SHP77 treated with DMSO at 0.1 percent for 48 hours (cell line): ENCODE measurements at regions not wholly inside any gene's neighbourhood (a gene's known extent, or its start where the extent isn't known, plus 50 kb on each side); places are given as distances from the start of the nearest gene placed in this dataset.
"Not testable (repeated sequence)": the region's sequence is repeated elsewhere in the genome, so short reads cannot be mapped to it uniquely, and the experiment has no call there.

ENCODE experiments used
- DNase-seq: peaks from one replicate; lab custom pipeline; 2025; lab: John Stamatoyannopoulos, UW

DNA sequence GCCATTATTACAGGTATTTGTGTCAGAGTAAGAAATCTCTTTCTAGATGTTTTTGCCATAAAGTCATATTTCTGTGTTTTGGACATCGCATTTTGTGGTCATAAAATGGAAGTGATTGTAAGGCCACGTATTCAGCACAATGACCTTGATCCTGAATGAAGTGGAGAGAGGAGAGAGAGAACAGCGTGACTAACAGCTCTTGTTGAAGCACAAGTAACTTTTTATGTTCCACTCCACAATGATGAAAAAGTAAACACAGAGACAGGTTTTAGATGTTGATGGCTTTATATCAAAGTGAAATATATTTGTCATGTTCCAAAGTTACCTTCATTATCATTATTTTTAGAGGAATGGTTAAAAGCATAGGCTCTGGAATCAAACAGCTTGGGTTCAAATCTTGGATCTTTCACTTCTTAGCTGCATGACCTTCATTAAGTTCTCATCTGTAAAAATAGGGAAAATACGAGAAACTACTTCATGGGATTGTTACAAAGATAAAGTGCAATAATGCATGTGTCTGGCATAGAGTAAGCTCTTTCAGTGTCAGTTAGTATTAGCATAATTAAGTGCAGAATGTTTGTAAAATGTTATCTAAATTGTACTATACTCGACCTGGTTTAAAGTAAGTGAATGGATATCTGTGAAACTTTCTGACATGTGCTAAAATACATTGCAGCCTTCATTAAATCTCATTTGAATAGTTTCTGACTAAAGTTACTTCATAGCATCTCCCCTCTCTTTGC, 341.5 kb upstream of the DNAJC19 start:
- no peak for DNase-seq

DNA sequence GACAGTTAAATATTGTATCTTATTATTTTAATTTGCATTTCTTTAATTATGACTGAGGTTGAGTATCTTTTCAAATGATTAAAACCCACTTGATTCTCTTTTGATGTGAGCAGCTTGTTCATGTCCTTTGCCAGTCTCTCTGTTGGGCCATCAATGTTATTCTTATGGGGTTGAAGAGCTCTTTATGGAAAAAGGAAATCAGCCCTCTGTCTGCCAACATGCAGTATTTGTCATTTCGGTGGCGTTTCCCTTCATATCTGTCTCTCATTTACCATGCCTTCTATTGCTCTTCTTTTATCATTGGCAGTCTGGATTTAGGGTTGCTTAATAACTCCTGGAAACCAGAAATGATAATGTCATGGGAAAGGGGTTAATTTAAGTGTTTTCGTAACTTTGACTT, 340.7 kb upstream of the DNAJC19 start:
- DNase-seq: no peak

DNA sequence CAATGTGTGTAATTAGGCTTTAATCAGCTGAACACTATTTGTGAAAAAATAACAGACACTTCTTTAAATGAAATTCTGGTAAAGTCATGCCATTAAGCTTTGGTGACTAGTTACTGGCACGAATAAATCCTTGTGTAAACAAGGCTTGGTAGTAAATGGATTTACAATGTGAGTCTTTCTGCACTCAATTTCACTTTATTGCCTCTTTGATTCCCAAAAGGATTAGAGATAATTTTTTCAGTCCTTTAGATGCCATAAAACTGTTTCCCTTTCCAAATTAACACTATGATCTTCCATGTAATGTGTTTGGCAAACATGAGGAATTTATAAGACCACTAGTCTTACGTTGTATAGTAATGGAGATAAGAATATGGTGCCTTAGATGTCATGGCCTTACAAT, 339.5 kb upstream of the DNAJC19 start:
- peak; percentile 56 for DNase-seq

DNA sequence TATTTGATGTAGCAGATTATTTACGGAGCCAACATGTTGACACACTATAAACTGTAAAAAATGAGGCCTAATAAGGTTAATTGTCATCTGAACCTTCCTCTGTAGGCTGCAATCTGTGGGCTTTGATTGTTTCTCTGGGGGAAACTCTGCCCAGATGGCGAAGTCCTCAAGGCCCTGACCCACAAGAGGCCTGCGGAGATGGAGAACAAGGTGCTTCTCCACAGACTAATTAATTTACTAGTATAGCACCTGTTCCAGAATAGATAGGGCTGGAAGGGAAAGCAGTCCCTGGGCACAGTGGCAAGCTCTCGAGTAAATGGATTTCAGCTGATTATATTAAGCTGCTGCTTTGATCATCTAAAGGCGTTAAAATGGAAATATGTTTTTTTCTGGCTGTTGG, 338.8 kb upstream of the DNAJC19 start:
- no peak for DNase-seq

DNA sequence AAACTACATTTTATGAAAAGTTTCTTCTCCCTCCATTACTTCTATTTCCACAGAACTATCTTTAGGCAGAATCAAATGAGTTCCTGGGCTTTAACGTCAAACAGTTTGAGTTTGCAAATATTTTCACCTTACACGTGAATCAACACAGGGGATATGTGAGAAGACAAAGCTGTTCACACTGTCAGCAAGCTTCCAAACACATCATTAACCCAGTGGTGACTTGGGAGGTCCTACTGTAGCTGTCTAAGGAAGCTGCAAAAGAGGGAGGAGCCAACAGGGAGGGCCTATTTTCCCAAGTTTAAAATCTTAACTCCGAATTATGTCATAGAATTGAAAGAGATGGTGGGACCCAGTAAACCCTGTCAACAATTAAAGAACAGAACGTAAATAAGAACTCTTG, 337.8 kb upstream of the DNAJC19 start:
- no peak for DNase-seq

DNA sequence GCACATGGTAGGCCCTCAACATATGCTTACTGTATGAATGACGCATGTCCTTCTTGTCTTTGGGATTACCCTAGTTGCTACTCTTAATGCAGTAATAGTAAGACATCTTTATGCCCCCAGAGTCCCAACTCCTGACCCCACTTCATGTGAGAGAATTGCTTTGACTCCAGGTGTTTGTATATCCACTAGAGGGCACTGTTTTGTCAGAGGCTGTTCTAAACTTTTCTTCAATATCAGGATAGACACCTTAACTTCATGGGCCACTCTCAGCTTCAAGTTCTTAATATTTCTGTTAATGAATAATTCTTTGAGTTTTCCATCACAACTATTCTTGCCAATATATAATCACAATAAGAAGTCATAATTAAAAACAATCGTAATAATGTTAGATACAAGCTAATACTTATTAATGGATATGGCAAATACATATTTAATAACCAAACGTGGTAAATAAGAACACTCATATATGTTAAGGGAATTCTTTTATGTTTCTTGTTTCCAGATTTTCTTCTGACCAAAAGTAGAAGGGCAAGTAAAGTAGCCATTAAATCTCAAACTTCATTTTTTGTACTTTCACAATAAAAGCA, 337.2 kb upstream of the DNAJC19 start:
- no peak for DNase-seq

DNA sequence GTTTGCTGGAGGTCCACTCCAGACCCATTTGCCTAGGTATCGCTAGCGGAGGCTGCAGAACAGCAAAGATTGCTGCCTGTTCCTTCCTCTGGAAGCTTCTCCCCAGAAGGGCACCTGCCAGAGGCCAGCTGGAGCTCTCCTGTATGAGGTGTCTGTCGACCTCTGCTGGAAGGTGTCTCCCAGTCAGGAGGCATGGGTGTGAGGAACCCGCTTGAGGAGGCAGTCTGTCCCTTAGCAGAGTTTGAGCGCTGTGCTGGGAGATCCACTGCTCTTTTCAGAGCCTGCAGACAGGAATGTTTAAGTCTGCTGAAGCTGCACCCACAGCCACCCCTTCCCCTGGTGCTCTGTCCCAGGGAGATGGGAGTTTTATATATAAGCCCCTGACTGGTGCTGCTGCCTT, 335.0 kb upstream of the DNAJC19 start:
- DNase-seq: not testable (repeated sequence)

DNA sequence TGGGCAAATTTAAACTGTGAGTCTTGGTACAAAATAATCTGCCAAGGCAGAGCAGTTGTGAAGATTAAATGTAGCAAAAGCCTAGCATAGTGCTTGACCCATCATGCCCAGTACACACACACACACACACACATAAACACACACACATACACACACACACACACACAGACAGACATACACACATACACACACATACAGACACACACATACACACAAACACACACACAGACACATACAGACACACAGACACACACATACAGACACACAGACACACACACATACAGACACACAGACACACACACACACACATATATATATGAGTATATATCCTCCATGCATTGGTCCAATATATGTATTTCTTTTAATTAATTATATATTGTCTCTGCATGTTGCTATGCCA, 328.8 kb upstream of the DNAJC19 start:
- no peak for DNase-seq

DNA sequence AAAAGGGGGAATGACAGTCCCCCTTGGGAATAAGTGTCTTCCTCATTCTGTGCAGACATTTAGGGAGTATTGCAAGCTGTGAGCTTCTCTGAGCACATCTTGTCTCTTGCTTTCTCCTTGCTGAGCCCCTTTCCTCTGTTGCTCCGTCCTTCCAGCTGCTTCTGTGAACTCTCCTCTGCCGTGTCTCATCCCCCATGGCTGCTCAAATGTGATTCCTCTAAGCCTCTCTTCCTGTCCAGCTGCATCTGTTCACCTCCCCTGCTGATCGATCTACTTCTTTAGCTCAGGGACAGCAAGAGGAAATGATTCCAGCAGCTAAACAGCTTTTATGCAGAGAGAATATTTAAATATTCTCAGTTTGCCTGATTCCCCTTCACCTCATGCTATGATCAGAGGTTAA, 328.0 kb upstream of the DNAJC19 start:
- no peak for DNase-seq

DNA sequence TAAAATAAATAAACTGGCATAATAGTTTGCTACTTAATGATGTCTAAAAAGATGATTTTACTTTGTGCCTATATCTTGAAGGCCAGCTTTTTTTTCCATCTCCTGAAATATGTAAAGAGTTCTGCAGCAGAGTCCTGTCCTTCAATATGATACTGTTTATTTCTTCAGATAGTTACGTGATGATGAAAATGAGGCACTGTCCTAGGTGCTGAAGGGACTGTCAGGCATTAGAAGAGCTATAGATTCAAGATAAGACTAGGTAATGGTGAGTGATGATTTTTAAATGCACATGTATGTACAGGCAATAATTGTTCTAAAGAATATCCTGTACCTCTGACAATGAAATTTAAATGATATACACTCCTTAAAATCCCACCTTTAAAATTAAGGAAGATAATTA, 326.9 kb upstream of the DNAJC19 start:
- DNase-seq: no peak

DNA sequence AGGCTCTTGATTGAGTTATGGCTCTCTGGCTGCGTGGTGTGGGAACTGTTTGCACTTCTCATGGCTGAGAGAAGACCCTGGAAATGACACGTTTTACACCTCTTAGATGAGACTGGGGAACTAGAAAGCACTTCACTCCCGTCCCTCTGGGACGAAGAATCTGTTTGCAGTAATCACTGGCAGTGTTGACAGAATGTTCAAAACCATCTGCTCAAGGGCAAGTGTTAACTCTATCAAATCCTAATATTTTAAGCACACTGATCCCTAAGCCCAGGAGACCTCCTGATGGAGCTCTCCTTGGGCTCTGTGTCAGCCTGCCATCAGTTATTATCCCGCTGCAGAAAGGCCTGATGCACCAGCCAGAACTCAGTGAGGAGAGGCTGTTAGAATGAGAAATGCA, 323.8 kb upstream of the DNAJC19 start:
- DNase-seq: no peak

DNA sequence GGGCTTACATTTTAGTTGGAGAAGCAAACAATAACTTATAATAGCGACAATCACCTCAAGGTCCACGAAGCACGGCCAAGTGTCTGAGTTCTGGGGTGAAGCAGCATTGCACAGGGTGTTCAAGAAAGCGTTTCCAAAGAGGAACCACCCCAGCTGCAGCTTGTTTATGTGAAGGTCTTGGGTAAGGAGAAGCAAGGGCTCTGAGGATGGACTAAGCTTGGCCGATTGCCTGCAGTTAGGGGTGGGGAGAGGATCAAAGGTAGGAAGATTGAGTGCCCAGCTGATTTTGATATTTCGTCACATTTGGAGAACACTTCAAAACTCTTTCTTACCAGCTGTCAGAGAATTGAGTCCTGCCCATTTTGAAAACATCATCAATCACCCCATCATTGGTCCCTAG, 321.6 kb upstream of the DNAJC19 start:
- DNase-seq: no peak

DNA sequence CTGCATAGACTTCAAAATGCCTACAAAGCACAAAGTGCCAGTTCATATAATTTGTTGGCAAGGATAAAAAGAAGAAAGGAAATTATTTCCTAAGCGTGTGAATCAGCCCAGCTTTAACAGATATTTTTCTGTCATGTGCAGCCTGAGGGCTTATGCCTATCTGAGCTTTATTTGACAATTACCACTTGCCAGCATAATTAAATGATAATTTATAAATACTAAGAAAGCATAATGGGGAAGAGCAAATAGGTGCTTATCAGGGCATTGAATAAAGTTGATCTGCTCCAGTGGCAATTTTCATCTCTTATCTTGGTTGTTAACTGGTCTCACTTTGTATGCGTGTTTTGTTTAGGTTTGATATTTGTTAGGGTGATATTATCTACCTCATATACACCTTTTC, 313.4 kb upstream of the DNAJC19 start:
- no peak for DNase-seq

DNA sequence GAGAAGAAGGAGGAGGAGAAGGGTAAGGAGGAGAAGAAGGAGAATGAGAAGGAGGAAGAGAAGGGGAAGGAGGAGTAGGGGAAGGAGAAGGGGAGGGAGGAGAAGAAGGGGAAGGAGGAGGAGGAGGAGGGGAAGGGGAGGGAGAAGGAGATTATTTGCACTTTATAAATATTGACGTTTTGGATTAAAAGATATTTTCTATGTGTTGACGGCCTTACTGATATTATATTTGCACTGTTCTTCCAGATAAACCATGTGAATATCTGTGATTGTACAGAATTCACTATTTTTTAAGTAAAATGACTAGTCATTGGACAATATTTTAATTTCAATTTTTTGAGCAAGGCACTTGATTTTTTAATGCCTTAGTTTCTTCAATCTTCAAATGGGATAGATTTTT, 310.5 kb upstream of the DNAJC19 start:
- no peak for DNase-seq

DNA sequence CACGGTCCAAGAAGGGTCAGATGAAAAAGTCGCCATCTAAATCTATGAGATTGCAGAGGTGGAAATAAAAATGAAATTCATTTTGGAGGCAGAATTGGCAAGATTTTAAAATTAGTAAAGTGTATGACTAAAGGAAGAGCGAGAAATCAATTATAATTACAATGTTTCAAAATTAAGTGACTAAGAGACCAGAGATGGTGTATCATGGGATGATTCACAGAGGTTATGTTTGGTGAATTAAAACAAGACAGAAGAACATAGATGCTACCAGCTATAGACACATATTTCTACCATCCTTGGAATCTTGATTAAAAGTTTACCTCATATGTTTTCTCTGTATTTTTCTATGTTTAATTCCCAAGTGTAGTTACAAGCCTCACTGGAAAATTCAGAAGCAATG, 308.9 kb upstream of the DNAJC19 start:
- DNase-seq: no peak

DNA sequence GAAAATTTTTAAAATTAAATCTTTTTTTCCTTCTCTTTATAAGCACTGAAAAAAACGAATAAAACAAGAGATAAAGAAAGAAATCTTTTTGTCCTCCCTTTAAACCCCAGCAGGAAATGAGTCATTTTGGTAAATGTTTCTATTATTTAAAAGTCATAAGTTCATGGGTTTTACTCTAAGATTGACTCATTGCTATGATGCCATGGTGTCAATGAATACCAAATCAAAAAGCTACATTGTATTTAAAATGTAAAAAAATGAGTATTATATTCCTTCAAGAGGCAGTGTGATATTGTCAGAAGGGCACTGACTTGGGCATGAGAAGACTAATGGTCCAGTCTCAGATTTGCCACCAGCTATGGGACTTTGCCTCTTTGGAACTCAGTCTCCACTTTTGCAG, 303.4 kb upstream of the DNAJC19 start:
- no peak for DNase-seq

DNA sequence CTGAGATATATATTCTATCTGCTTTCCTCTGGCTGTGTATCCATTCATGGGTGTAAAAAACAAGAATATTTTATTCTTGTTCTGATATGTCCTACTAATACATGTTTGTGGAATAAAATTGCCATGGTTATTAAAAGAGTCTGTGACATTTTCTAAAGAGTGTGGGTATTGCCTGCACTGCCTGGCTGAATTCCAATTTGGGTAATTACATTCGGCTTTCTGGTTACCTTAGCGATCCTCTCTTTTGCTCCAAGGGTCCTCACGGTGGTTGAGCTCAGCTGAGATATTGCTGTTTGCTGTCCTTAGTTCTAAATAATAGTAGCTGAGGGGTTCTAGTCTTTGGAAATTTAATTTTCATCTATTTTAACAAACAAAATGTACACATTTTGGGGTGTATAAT, 301.4 kb upstream of the DNAJC19 start:
- no peak for DNase-seq

DNA sequence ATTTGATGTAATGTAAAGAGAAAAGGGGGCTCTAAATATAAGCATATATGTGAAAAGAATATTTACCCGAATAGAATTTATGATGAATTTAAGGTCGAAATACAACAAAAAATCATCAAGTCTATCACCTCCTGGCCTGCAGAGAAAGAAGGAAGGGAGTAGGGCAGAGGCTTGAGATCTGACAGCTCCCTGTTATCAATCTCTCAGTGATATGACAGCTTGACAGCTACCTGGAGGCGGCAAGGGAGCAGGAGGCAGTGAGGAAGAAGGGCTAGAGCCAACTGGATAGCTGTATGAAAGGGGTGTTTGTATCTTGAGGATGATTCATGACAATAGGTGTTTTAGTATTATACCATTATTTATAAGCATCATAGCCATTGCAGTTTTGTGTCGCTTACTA, 299.8 kb upstream of the DNAJC19 start:
- no peak for DNase-seq

DNA sequence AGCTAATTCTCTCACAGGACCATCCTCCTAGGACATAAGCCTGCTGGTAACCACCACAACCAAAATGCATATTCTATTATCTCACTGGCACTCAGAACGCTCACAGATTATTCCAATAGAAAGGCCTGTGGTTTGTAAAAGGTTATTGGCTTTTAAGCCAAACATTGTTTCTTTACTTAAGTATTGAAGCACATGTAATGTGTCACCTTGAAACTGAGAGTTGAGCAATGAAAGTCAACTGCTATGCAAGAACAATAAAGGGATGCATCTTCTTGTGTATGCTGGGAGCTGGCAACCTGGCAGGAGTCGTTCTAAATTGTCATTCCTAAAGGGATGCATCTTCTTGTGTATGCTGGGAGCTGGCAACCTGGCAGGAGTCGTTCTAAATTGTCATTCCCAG, 298.6 kb upstream of the DNAJC19 start:
- DNase-seq: no peak

DNA sequence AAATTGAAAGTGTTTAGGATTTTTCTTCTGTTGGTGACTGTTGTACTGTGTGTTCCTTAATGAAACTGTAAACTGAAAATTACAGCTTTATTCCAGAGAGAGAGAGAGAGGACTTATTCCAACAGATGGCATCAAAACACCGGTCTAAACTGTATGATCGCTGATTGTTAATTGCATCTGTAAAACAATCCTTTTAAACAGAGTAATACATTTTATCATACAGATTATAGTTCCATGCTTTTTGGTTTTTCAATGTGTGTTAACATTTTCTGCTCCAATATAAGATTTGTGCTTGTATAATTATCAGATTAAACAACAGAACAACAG, 289.7 kb upstream of the DNAJC19 start:
- DNase-seq: no peak

DNA sequence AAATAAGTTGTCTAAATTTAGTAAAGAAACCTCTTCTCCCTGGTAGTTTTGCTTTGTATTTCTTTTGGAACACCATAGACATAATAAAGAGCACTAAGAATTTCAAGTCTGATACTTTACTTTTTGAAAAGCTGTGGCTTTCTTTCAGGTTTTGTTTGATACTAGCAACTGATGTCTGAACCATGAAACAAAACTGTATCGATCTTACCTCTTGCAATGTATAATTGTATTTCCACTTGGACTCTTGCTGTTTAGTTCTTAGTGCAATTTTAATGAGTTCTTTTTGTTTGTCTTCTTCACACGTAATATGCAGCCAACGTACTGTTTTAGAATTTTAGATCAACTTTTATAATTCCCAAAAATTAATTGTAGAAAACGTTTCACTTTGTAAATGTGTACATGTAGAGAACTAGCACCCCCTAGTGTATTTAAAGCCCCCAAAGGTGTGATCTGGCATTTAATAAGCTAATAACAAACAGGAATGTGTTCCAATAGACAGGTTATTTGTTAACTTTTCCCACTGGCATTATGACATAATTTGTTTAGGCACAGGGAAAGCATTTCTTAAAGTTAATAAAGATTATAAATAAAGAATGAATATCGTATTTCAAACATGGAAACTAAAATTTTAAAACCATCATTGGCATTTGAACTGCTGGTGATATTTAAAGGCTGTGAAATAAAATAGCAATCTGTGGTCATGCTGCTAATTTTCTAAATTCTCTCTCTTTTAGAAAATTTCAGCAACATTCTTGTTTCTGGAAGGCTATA, 289.1 kb upstream of the DNAJC19 start:
- DNase-seq: no peak

DNA sequence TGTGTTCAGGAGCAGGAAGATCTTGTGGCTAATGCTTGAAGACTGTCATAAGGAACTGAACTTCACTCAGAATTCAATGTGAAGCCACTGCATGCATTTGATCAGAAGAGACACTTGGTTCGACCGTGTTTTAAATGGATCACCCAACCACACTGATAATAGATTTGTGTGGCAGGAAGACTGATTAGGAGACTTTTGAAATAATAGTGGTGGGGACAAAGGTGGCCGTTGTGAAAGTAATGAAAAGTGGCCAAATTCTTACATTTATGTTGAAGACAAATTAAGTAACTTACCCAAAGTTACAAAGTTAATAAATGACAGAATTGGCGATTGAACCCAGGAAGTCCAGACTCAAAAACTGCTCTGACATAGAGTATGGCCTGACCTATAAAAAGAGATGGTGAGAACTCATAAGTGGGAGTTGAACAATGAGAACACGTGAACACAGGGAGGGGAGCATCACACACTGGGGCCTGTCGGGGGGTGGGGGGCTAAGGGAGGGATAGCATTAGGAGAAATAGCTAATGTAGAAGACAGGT, 286.9 kb upstream of the DNAJC19 start:
- no peak for DNase-seq

DNA sequence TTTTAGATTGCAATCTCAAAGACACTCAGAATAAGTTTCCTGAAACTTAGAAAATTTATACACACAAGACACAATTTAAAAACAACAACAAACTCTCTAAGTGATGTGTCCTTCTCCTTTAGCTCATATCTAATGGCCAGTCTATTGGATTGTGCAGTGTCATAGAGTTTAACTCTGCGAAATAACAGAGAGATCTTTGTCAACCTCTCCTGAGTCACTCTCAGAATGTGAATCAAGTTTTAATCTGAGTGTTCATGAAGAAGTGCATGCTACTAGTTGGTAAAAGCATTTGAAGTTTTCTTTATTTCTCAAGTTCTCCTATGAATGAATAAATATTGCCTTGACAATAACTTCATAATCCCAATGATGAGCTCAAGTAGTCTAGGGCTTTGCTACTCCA, 284.5 kb upstream of the DNAJC19 start:
- DNase-seq: no peak
